ENCODE measurements at regions not wholly inside any gene's neighbourhood (a gene's known extent, or its start where the extent isn't known, plus 50 kb on each side); places are given as distances from the start of the nearest gene placed in this dataset.

- TF ChIP-seq POU2F2 (IDR thresholded peaks at IDR 0.05; ENCODE audit: borderline replicate concordance, low read depth, low read length), result no peak
- no peak for TF ChIP-seq SIN3A (IDR thresholded peaks at IDR 0.05; ENCODE audit: low read depth, low read length)
- TF ChIP-seq POLR2AphosphoS5 (IDR thresholded peaks at IDR 0.05; ENCODE audit: low read length), result no peak
Observed at GRCh38 chr4:79666875-79667274, 258.8 kb upstream of the GK2 start.
